ENCODE measurements at regions not wholly inside any gene's neighbourhood (a gene's known extent, or its start where the extent isn't known, plus 50 kb on each side); places are given as distances from the start of the nearest gene placed in this dataset.

- no peak for DNase-seq (ENCODE audit: low read depth in 4 of 4, low spot score in 2 of 4)
Observed at GRCh38 chr14:85798856-85799255, 268.9 kb downstream of the FLRT2 start.

DNA sequence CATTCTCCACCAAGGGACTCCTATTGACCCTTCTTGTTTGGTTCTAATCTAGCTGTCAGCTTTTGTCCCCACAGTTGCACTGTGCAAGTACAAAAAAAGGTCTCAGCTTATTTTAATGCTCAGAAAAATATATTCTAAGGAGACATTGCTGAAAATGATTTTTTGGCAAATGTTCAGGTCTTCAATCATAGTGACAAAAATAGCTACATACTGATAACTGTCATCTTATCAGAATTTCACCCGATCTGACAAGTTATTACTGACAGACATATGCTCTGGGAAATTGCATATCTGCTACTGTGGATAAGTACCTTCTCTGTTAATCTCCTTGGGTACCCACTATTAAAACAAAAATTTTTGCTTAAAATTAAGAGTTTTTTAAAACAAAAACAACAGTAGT lies 263.6 kb downstream of the FLRT2 start:
- DNase-seq (ENCODE audit: low read depth in 4 of 4, low spot score in 2 of 4): no peak

DNA sequence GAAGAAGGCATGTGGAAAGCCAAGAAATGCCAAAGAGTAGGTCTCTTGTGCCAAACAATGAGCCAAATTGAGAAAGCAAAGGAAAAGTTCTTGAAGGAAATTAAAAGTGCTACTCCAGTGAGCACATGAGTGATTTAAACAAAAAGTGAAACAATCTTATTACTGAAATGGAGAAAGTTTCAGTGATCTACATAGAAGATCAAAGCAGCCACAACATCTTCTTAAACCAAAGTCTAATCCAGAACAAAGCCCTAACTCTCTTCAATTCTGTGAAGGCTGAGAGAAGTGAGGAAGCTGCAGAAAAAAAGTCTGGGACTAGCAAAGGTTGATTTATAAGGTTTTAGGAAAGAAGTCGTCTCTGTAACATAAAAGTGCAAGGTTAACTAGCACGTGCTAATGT lies 259.6 kb downstream of the FLRT2 start:
- no peak for DNase-seq (ENCODE audit: low read depth in 4 of 4, low spot score in 2 of 4)

DNA sequence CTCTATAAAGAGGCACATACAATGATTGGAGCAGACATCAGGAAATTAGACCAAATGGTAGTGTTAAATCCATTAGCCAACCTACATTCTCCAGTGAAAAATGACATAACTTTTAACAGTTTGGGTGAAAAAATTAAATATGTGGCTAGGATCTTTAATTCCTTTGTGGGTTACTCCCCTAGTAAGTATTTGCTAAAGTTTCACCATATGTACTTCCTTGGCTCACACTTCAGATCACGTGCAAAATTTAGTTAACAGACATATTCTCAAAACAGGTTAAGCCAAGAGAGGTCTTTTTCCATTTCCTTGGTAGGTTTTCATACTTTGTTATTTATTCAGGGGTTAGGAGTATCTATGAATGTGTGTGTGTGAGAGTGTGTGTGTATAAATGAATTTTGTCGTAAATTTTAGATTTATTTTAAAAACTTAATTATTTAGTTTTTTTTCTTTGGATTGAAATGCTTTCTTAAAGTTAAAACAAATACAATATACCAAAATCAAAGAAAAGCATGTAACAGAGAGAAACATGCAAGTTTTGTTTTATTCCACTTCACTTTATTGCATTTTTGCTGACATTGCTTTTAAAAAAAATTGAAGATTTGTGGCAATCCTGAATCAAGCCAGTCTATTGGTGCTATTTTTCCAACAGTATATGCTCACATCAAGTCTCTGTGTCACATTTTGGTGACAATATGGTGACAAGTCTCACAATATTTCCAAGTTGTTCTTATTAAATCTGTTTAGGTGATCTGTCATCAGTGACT lies 258.7 kb downstream of the FLRT2 start:
- no peak for DNase-seq (ENCODE audit: low read depth in 4 of 4, low spot score in 2 of 4)

DNA sequence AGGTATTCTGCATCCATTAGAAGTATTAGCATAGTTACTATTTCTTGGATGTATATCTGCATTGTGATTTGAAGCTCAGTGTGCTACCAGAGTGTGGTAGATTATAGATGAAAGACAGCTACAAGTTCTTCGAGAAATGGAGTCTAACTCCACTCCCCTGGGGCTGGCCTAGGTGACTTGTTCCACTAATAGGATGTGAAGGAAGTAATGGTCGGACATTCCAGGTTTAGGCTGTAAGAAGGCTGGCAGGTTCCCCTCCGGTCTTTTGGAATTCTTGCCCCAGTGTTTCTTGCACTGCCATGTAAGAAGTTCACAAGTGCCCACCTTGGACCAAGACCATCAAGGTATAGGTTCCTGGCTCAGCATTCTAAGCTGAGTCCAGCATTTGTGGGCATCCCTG lies 236.4 kb downstream of the FLRT2 start:
- no peak for DNase-seq (ENCODE audit: low read depth in 4 of 4, low spot score in 2 of 4)

- no peak for DNase-seq (ENCODE audit: low read depth in 4 of 4, low spot score in 2 of 4)
Observed at GRCh38 chr14:85764822-85765221, 234.9 kb downstream of the FLRT2 start.

GRCh38 chr14:85762526-85762925 lies 232.6 kb downstream of the FLRT2 start:
- DNase-seq (ENCODE audit: low read depth in 4 of 4, low spot score in 2 of 4): no peak

DNA sequence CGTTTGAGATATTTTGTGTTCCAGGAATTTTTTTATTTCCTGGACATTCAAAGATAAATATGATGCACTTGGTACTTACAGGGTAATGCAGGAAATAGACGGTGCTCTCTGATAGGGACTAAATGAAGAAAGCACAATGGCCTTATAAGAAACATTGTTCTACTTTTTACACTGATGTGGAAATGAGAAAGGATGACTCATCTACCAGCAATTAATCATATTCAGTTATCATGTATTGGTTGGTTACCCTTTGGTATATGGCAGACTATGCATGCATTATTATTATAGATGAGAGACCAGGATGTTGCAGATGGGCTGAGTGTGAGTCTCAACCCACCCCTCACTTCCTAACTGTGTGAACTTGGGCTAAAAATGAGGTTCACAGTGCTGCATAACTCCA lies 222.2 kb downstream of the FLRT2 start:
- no peak for DNase-seq (ENCODE audit: low read depth in 4 of 4, low spot score in 2 of 4)

DNA sequence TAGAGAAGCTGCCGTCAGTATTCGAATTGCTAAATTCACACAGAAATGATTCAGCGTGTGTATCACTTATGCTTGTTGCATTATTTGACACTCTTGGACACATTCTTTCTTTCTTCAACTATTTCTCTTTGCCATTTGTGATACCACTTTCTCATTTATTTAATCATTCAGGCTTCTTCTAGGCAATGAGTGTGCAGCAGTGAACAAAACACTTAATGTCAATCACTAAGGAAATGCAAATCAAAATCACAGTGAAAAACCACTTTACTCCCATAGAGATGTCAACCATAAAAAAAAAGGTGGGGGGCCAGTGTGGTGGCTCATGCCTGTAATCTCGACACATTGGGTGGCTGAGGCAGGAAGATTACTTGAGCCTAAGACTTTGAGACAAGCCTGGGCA lies 214.6 kb downstream of the FLRT2 start:
- no peak for DNase-seq (ENCODE audit: low read depth in 4 of 4, low spot score in 2 of 4)

DNA sequence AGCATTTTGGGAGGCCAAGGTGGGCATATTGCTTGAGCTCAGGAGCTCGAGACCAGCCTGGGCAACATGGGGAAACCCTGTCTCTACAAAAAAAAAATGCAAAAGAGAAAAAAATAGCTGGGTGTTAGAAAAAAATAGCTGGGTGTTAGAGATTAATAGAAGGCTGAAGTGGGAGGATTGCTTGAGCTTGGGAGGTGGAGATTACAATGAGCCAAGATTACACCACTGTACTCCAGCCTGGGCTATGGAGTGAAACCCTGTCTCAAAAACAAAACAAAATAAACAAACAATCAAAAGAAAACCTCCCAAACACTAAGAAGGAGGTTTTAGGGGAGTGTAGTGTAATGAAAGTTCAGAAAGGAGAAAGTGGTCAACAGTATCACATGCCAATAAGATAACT lies 202.1 kb downstream of the FLRT2 start:
- DNase-seq (ENCODE audit: low read depth in 4 of 4, low spot score in 2 of 4): no peak

DNA sequence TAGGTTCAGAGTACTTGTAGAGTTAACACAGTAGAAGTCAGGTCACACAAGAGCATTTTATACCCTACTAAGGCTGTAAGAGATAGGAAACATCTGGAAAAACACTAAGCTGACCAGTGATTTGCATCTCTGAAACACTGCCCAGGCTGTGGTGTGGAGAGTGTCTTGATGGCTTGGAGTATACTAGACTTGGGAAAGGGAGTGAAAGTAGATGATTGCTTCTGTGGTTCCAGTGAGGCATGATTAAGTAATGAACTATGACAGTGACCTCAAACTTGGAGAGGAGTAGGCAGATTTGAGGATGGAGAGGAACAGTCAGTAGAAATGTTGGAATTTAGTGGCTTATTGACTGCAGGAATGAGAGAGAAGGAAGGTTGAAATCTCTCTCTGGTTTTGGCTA lies 201.2 kb downstream of the FLRT2 start:
- peak in 1 of 4 donors; percentile 4 for DNase-seq (ENCODE audit: low read depth in 4 of 4, low spot score in 2 of 4)

DNA sequence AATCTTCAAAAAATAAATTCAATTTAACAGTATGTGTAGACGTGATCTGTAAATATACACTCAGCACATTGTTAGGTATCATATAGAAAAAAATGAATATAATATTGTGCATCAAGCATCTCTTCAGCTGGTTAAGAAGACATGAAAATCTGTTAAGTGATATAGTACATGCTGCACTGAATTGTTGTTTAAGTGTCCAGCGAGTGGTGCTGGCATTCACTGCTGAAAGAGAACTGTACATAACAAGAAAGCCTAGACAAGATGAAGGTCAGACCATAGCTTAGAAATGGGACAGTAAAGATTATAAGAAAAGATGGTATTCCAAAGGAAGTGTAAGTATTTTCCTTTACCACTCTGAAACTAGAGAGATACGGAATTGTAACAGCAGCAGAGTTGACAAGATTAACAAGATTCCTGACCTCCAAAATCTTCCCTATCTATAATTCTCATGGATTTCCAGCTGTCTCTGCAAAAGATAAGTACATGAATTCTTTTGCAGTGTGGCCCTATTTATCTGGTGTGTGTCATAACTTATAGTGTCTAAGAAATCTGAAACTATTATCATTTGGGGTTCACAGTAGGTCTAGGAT lies 198.6 kb downstream of the FLRT2 start:
- DNase-seq (ENCODE audit: low read depth in 4 of 4, low spot score in 2 of 4): no peak

DNA sequence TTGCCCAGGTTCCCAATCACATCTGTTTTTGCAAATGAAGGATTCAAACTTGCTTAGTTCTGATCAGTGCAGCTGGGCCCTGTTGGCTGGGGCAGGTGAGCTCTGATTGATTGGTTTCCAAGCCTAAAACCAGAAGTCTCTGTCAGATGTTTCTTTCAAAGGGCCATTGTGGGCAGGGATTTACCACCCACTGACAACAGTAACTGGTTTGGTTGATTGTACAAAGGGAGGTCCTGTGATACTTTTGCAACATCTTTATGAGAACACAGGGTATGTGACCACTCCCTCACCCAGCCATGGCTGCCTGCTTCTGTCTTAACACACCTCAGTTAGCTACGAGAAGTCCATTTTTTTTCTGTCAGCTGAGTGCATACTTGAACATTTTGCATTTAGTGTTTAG lies 184.1 kb downstream of the FLRT2 start:
- DNase-seq (ENCODE audit: low read depth in 4 of 4, low spot score in 2 of 4): no peak

GRCh38 chr14:85711620-85712019 lies 181.7 kb downstream of the FLRT2 start:
- DNase-seq (ENCODE audit: low read depth in 4 of 4, low spot score in 2 of 4): no peak

All from left renal cortex interstitium (tissue), 4 donors.